ENCODE measurements at regions not wholly inside any gene's neighbourhood (a gene's known extent, or its start where the extent isn't known, plus 50 kb on each side); places are given as distances from the start of the nearest gene placed in this dataset.
"Not testable (repeated sequence)": the region's sequence is repeated elsewhere in the genome, so short reads cannot be mapped to it uniquely, and the experiment has no call there.

GRCh38 chr1:9454494-9455066 is 84.7 kb upstream of the SLC25A33 start:
- Mint-ChIP-seq H3K36me3 (ENCODE audit: low read depth) (no peaks in the 10 kb centered on the region), H3K4me3 (no peak overlapping the region), H3K27me3 (no peaks in the 10 kb centered on the region), H3K9me3 (no peaks in the 10 kb centered on the region), H3K27ac (no peak overlapping the region), H3K4me1 (no peaks in the 10 kb centered on the region)
- ChIA-PET CTCF (interaction anchor here (0.6 to 4.3 kb wide), 7 partner anchors 36 to 188 kb away, joined by 3 to 32 read pairs (median 4); no protein-coding TSS in a partner anchor), POLR2A (no interaction called here)
- DNase-seq: no peak

- Mint-ChIP-seq H3K36me3 (ENCODE audit: low read depth) (no peaks in the 10 kb centered on the region), H3K4me3 (no peak overlapping the region), H3K27me3 (no peaks in the 10 kb centered on the region), H3K27ac (no peak overlapping the region), H3K9me3 (no peaks in the 10 kb centered on the region), H3K4me1 (no peaks in the 10 kb centered on the region)
- DNase-seq: peak; percentile 62
- POLR2A ChIA-PET: no interaction called here
- CTCF ChIA-PET: interaction anchor here (0.5 to 4.3 kb wide), 23 partner anchors 9 to 758 kb away, joined by 3 to 32 read pairs (median 3); no protein-coding TSS in a partner anchor
Observed at GRCh38 chr1:9455487-9456234, 83.6 kb upstream of the SLC25A33 start.

- H3K27me3 Mint-ChIP-seq: peaks cover 1% of the 10 kb centered on the region
- no peak overlapping the region for H3K4me3 Mint-ChIP-seq
- ChIA-PET CTCF (interaction anchor here (0.9 to 4.3 kb wide), 4 partner anchors 10 to 276 kb away, joined by 3 to 32 read pairs (median 3); no protein-coding TSS in a partner anchor), POLR2A (no interaction called here)
- DNase-seq: no peak
- H3K27ac Mint-ChIP-seq: no peak overlapping the region
- H3K4me1 Mint-ChIP-seq: no peaks in the 10 kb centered on the region
- no peaks in the 10 kb centered on the region for H3K36me3 Mint-ChIP-seq (ENCODE audit: low read depth)
- no peaks in the 10 kb centered on the region for H3K9me3 Mint-ChIP-seq
Observed at GRCh38 chr1:9456833-9457232, 82.4 kb upstream of the SLC25A33 start.

- Mint-ChIP-seq H3K27ac (no peak overlapping the region), H3K36me3 (ENCODE audit: low read depth) (no peaks in the 10 kb centered on the region), H3K4me3 (no peak overlapping the region), H3K4me1 (no peaks in the 10 kb centered on the region), H3K27me3 (peaks cover 1% of the 10 kb centered on the region), H3K9me3 (no peaks in the 10 kb centered on the region)
- DNase-seq: no peak
- POLR2A ChIA-PET: no interaction called here
- CTCF ChIA-PET: interaction anchor here (1.0 to 1.3 kb wide), 4 partner anchors 14 to 116 kb away, joined by 3 to 4 read pairs (median 3); no protein-coding TSS in a partner anchor
Observed at GRCh38 chr1:9459816-9460407, 79.4 kb upstream of the SLC25A33 start.

- H3K4me3 Mint-ChIP-seq: no peak overlapping the region
- POLR2A ChIA-PET: no interaction called here
Observed at GRCh38 chr1:9465640-9466039, 73.6 kb upstream of the SLC25A33 start.

GRCh38 chr1:9466780-9467758 is 72.2 kb upstream of the SLC25A33 start:
- POLR2A ChIA-PET: no interaction called here
- no peaks in the 10 kb centered on the region for H3K9me3 Mint-ChIP-seq
- H3K27me3 Mint-ChIP-seq: peaks cover 6% of the 10 kb centered on the region
- CTCF ChIA-PET: interaction anchor here (1.0 kb wide), 1 partner anchor 10 kb away, joined by 3 read pairs; no protein-coding TSS in a partner anchor
- no peak overlapping the region for H3K4me3 Mint-ChIP-seq
- H3K27ac Mint-ChIP-seq: no peak overlapping the region
- no peak for DNase-seq
- no peaks in the 10 kb centered on the region for H3K36me3 Mint-ChIP-seq (ENCODE audit: low read depth)
- no peaks in the 10 kb centered on the region for H3K4me1 Mint-ChIP-seq

More at GRCh38 chr1:9465640-9466039, 73.6 kb upstream of the SLC25A33 start:
- H3K27ac Mint-ChIP-seq: no peak overlapping the region
- DNase-seq: no peak
- H3K4me1 Mint-ChIP-seq: no peaks in the 10 kb centered on the region
- H3K36me3 Mint-ChIP-seq (ENCODE audit: low read depth): no peaks in the 10 kb centered on the region
- CTCF ChIA-PET: no interaction called here
- H3K27me3 Mint-ChIP-seq: peaks cover 6% of the 10 kb centered on the region
- H3K9me3 Mint-ChIP-seq: no peaks in the 10 kb centered on the region

- H3K4me3 Mint-ChIP-seq; H3K9me3 Mint-ChIP-seq; POLR2A ChIA-PET; H3K4me1 Mint-ChIP-seq; DNase-seq; H3K27ac Mint-ChIP-seq; H3K27me3 Mint-ChIP-seq; H3K36me3 Mint-ChIP-seq (ENCODE audit: low read depth): not testable (repeated sequence)
- CTCF ChIA-PET: interaction anchor here (1.1 to 1.2 kb wide), 2 partner anchors 11 to 180 kb away, joined by 3 read pairs; no protein-coding TSS in a partner anchor
Observed at GRCh38 chr1:9469882-9470281, 69.4 kb upstream of the SLC25A33 start.

GRCh38 chr1:9471679-9472078 is 67.6 kb upstream of the SLC25A33 start:
- Mint-ChIP-seq H3K27ac (no peak overlapping the region), H3K27me3 (peaks cover 9% of the 10 kb centered on the region), H3K4me3 (no peak overlapping the region), H3K36me3 (ENCODE audit: low read depth) (no peaks in the 10 kb centered on the region), H3K9me3 (no peaks in the 10 kb centered on the region), H3K4me1 (no peaks in the 10 kb centered on the region)
- POLR2A ChIA-PET: no interaction called here
- DNase-seq: no peak
- CTCF ChIA-PET: interaction anchor here (1.1 to 1.5 kb wide), 2 partner anchors 11 to 204 kb away, joined by 4 read pairs; no protein-coding TSS in a partner anchor

- Mint-ChIP-seq H3K4me3 (no peak overlapping the region), H3K9me3 (no peaks in the 10 kb centered on the region), H3K4me1 (no peaks in the 10 kb centered on the region), H3K36me3 (ENCODE audit: low read depth) (no peaks in the 10 kb centered on the region), H3K27me3 (peaks cover 7% of the 10 kb centered on the region), H3K27ac (no peak overlapping the region)
- CTCF ChIA-PET: interaction anchor here (1.1 to 1.5 kb wide), 2 partner anchors 11 to 205 kb away, joined by 4 read pairs; no protein-coding TSS in a partner anchor
- no peak for DNase-seq
- POLR2A ChIA-PET: no interaction called here
Observed at GRCh38 chr1:9472386-9473031, 66.8 kb upstream of the SLC25A33 start.

GRCh38 chr1:9473032-9473807 is 66.0 kb upstream of the SLC25A33 start:
- H3K4me3 Mint-ChIP-seq: no peak overlapping the region
- no peaks in the 10 kb centered on the region for H3K9me3 Mint-ChIP-seq
- no peaks in the 10 kb centered on the region for H3K4me1 Mint-ChIP-seq
- ChIA-PET CTCF (interaction anchor here (0.8 to 1.5 kb wide), 3 partner anchors 18 to 206 kb away, joined by 3 to 4 read pairs (median 3); no protein-coding TSS in a partner anchor), POLR2A (no interaction called here)
- DNase-seq: no peak
- no peak overlapping the region for H3K27ac Mint-ChIP-seq
- no peaks in the 10 kb centered on the region for H3K36me3 Mint-ChIP-seq (ENCODE audit: low read depth)
- peaks cover 7% of the 10 kb centered on the region for H3K27me3 Mint-ChIP-seq

GRCh38 chr1:9475061-9475627 is 64.1 kb upstream of the SLC25A33 start:
- Mint-ChIP-seq H3K9me3 (no peaks in the 10 kb centered on the region), H3K27ac (no peak overlapping the region), H3K4me3 (no peak overlapping the region), H3K27me3 (peaks cover 7% of the 10 kb centered on the region), H3K36me3 (ENCODE audit: low read depth) (no peaks in the 10 kb centered on the region), H3K4me1 (no peaks in the 10 kb centered on the region)
- ChIA-PET POLR2A (interaction anchor here (0.6 kb wide), 1 partner anchor 49 kb away, joined by 5 read pairs; no protein-coding TSS in a partner anchor), CTCF (interaction anchor here (0.5 to 1.5 kb wide), 2 partner anchors 16 to 300 kb away, joined by 3 read pairs; no protein-coding TSS in a partner anchor)
- DNase-seq: no peak
